ENCODE measurements at regions not wholly inside any gene's neighbourhood (a gene's known extent, or its start where the extent isn't known, plus 50 kb on each side); places are given as distances from the start of the nearest gene placed in this dataset.

GRCh38 chr5:159668556-159668955 is 247.7 kb upstream of the ADRA1B start:
- Histone ChIP-seq H3K4me2 (ENCODE audit: low read length) (no peak overlapping the region), H4K20me1 (ENCODE audit: insufficient read depth, low read length) (no peaks in the 10 kb centered on the region), H3K9me3 (ENCODE audit: insufficient read depth, low read depth, low read length) (no peaks in the 10 kb centered on the region), H3K27me3 (ENCODE audit: insufficient read depth, low read length) (no peaks in the 10 kb centered on the region), H3K4me3 (ENCODE audit: insufficient read depth, low read depth, low read length) (no peak overlapping the region), H2AFZ (ENCODE audit: low read depth, low read length) (no peak overlapping the region), H3K4me1 (ENCODE audit: insufficient read depth, low read length) (no peaks in the 10 kb centered on the region), H3K36me3 (ENCODE audit: insufficient read depth, low read length) (no peaks in the 10 kb centered on the region), H3K9ac (ENCODE audit: low read length) (no peak overlapping the region), H3K27ac (ENCODE audit: low read depth, low read length) (no peak overlapping the region), H3K79me2 (ENCODE audit: insufficient read depth, low read length) (no peaks in the 10 kb centered on the region)
- no peak for TF ChIP-seq EZH2 (IDR thresholded peaks at IDR 0.05; ENCODE audit: insufficient read depth, low read length)
- TF ChIP-seq, protein P1, sequence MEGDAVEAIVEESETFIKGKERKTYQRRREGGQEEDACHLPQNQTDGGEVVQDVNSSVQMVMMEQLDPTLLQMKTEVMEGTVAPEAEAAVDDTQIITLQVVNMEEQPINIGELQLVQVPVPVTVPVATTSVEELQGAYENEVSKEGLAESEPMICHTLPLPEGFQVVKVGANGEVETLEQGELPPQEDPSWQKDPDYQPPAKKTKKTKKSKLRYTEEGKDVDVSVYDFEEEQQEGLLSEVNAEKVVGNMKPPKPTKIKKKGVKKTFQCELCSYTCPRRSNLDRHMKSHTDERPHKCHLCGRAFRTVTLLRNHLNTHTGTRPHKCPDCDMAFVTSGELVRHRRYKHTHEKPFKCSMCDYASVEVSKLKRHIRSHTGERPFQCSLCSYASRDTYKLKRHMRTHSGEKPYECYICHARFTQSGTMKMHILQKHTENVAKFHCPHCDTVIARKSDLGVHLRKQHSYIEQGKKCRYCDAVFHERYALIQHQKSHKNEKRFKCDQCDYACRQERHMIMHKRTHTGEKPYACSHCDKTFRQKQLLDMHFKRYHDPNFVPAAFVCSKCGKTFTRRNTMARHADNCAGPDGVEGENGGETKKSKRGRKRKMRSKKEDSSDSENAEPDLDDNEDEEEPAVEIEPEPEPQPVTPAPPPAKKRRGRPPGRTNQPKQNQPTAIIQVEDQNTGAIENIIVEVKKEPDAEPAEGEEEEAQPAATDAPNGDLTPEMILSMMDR (IDR thresholded peaks at IDR 0.05; ENCODE audit: insufficient read depth, low read depth, low read length): no peak
- Mint-ChIP-seq H3K36me3 (ENCODE audit: low read depth, unreplicated experiment) (no peaks in the 10 kb centered on the region), H3K27ac (ENCODE audit: unreplicated experiment) (no peak overlapping the region), H3K4me3 (ENCODE audit: unreplicated experiment) (no peak overlapping the region), H3K27me3 (ENCODE audit: low read depth, unreplicated experiment) (peaks cover 3% of the 10 kb centered on the region), H3K4me1 (ENCODE audit: low read depth, unreplicated experiment) (no peaks in the 10 kb centered on the region), H3K9me3 (ENCODE audit: unreplicated experiment) (peaks cover 2% of the 10 kb centered on the region)
- FAIRE-seq: no peak
- DNase-seq (ENCODE audit: low read depth): no peak

DNA sequence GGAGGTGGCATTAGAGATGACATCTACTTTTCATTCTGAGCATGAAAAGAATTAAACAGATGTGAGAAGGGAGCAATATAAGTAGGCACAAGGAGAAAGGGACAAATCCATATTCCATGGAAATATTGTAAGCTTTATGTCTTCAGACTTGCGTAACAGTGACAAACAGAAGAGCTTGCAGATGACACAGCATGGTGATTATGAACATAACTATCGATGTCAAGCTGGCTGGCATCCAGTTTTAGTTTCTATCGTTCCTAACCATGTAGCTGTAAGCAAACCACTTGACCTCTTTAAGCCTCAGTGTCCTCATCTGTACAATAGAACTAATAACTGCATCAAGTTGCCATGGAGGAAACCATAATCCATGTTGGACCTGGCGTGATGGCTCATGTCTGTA is 246.7 kb upstream of the ADRA1B start:
- no peaks in the 10 kb centered on the region for H3K79me2 ChIP-seq (ENCODE audit: insufficient read depth, low read length)
- H3K27me3 Mint-ChIP-seq (ENCODE audit: low read depth, unreplicated experiment): peaks cover 3% of the 10 kb centered on the region
- DNase-seq (ENCODE audit: low read depth): no peak
- no peak for FAIRE-seq
- no peaks in the 10 kb centered on the region for H3K4me1 ChIP-seq (ENCODE audit: insufficient read depth, low read length)
- H3K4me3 Mint-ChIP-seq (ENCODE audit: unreplicated experiment): no peak overlapping the region
- no peaks in the 10 kb centered on the region for H3K4me1 Mint-ChIP-seq (ENCODE audit: low read depth, unreplicated experiment)
- no peaks in the 10 kb centered on the region for H3K36me3 Mint-ChIP-seq (ENCODE audit: low read depth, unreplicated experiment)
- H3K9ac ChIP-seq (ENCODE audit: low read length): no peak overlapping the region
- no peaks in the 10 kb centered on the region for H3K9me3 ChIP-seq (ENCODE audit: insufficient read depth, low read depth, low read length)
- no peak overlapping the region for H3K27ac Mint-ChIP-seq (ENCODE audit: unreplicated experiment)
- TF ChIP-seq, protein P1 (IDR thresholded peaks at IDR 0.05; ENCODE audit: insufficient read depth, low read depth, low read length): no peak
- TF ChIP-seq EZH2 (IDR thresholded peaks at IDR 0.05; ENCODE audit: insufficient read depth, low read length): no peak
- peaks cover 2% of the 10 kb centered on the region for H3K9me3 Mint-ChIP-seq (ENCODE audit: unreplicated experiment)
- H2AFZ ChIP-seq (ENCODE audit: low read depth, low read length): no peak overlapping the region
- H3K27me3 ChIP-seq (ENCODE audit: insufficient read depth, low read length): no peaks in the 10 kb centered on the region
- no peak overlapping the region for H3K4me3 ChIP-seq (ENCODE audit: insufficient read depth, low read depth, low read length)
- H4K20me1 ChIP-seq (ENCODE audit: insufficient read depth, low read length): no peaks in the 10 kb centered on the region
- H3K27ac ChIP-seq (ENCODE audit: low read depth, low read length): no peak overlapping the region
- no peaks in the 10 kb centered on the region for H3K36me3 ChIP-seq (ENCODE audit: insufficient read depth, low read length)
- no peak overlapping the region for H3K4me2 ChIP-seq (ENCODE audit: low read length)

GRCh38 chr5:159671886-159672285 is 244.4 kb upstream of the ADRA1B start:
- H4K20me1 ChIP-seq (ENCODE audit: insufficient read depth, low read length): no peaks in the 10 kb centered on the region
- DNase-seq (ENCODE audit: low read depth) (no peak), FAIRE-seq (no peak)
- Mint-ChIP-seq H3K27me3 (ENCODE audit: low read depth, unreplicated experiment) (peaks cover 3% of the 10 kb centered on the region), H3K27ac (ENCODE audit: unreplicated experiment) (no peak overlapping the region), H3K4me3 (ENCODE audit: unreplicated experiment) (no peak overlapping the region), H3K4me1 (ENCODE audit: low read depth, unreplicated experiment) (no peaks in the 10 kb centered on the region), H3K36me3 (ENCODE audit: low read depth, unreplicated experiment) (no peaks in the 10 kb centered on the region), H3K9me3 (ENCODE audit: unreplicated experiment) (peaks cover 2% of the 10 kb centered on the region)
- H3K27ac ChIP-seq (ENCODE audit: low read depth, low read length): no peak overlapping the region
- no peak overlapping the region for H3K4me3 ChIP-seq (ENCODE audit: insufficient read depth, low read depth, low read length)
- TF ChIP-seq, protein P1 (IDR thresholded peaks at IDR 0.05; ENCODE audit: insufficient read depth, low read depth, low read length): no peak
- H3K9ac ChIP-seq (ENCODE audit: low read length): no peak overlapping the region
- H3K36me3 ChIP-seq (ENCODE audit: insufficient read depth, low read length): no peaks in the 10 kb centered on the region
- H3K4me1 ChIP-seq (ENCODE audit: insufficient read depth, low read length): no peaks in the 10 kb centered on the region
- H3K4me2 ChIP-seq (ENCODE audit: low read length): no peak overlapping the region
- no peak overlapping the region for H2AFZ ChIP-seq (ENCODE audit: low read depth, low read length)
- no peaks in the 10 kb centered on the region for H3K79me2 ChIP-seq (ENCODE audit: insufficient read depth, low read length)
- no peaks in the 10 kb centered on the region for H3K27me3 ChIP-seq (ENCODE audit: insufficient read depth, low read length)
- H3K9me3 ChIP-seq (ENCODE audit: insufficient read depth, low read depth, low read length): no peaks in the 10 kb centered on the region
